GM12878 (cell line): ENCODE measurements at regions not wholly inside any gene's neighbourhood (a gene's known extent, or its start where the extent isn't known, plus 50 kb on each side); places are given as distances from the start of the nearest gene placed in this dataset.

Experiments
- CEBPB ChIP-seq, 2 experiments: fragments of 150-350 bp in 1 of 2; IDR thresholded peaks; 2 replicates each; pipeline ENCODE4 v1.6.1; 2012 to 2014; ENCODE audit warnings: low read depth in 2 of 2, low read length in 2 of 2, borderline replicate concordance in 1 of 2, inconsistent platforms in 1 of 2
- EP300 ChIP-seq, 2 experiments: fragments of 150-350 bp in 1 of 2; IDR thresholded peaks; 2 replicates each; pipeline ENCODE4 v1.6.1; 2011 to 2012; ENCODE audit warnings: low read depth in 2 of 2, low read length in 2 of 2, borderline replicate concordance in 1 of 2, improper control_type of control experiment in 1 of 2, inconsistent platforms in 1 of 2; ENCODE audit not compliant: control insufficient read depth in 1 of 2
- ESRRA ChIP-seq: IDR thresholded peaks from 2 replicates; pipeline ENCODE4 v1.6.1; 2012; ENCODE audit warnings: mild to moderate bottlenecking, low read length, improper control_type of control experiment
- ETV6 ChIP-seq, 2 experiments: fragments of 450-650 bp in 1 of 2; IDR thresholded peaks in 1 of 2; conservative IDR thresholded peaks in 1 of 2; 2 replicates each; pipeline ENCODE4 v1.6.1; 2014; ENCODE audit warnings: antibody characterized with exemption in 1 of 2, borderline replicate concordance in 1 of 2, low read depth in 1 of 2, mild to moderate bottlenecking in 1 of 2, moderate library complexity in 1 of 2
- LARP7 ChIP-seq: fragments of 450-650 bp; IDR thresholded peaks from 2 replicates; pipeline ENCODE4 v1.6.1; 2017; ENCODE audit warnings: mild to moderate bottlenecking
- NRF1 ChIP-seq: conservative IDR thresholded peaks from 2 replicates; pipeline ENCODE4 v1.6.1; 2011; ENCODE audit warnings: mild to moderate bottlenecking, low read depth, low read length, improper control_type of control experiment
- POLR2A ChIP-seq: IDR thresholded peaks from 2 replicates; pipeline ENCODE4 v1.6.1; 2011; ENCODE audit warnings: low read depth, mild to moderate bottlenecking, low read length
- POLR2AphosphoS5 ChIP-seq: IDR thresholded peaks from 2 replicates; pipeline ENCODE4 v1.6.1; 2011; ENCODE audit warnings: mild to moderate bottlenecking, low read length, inconsistent platforms
- POU2F2 ChIP-seq: IDR thresholded peaks from 3 replicates; pipeline ENCODE4 v1.6.1; 2011; ENCODE audit warnings: low read depth, mild to moderate bottlenecking, low read length, borderline replicate concordance
- SMAD1 ChIP-seq: fragments of 450-650 bp; IDR thresholded peaks from 2 replicates; pipeline ENCODE4 v1.6.1; 2018; ENCODE audit warnings: mild to moderate bottlenecking, low read depth; ENCODE audit not compliant: partially characterized antibody
- SPI1 ChIP-seq: IDR thresholded peaks from 2 replicates; pipeline ENCODE4 v1.6.1; 2011; ENCODE audit warnings: low read depth, mild to moderate bottlenecking, low read length, moderate library complexity, borderline replicate concordance; ENCODE audit not compliant: insufficient read depth
- ZNF274 ChIP-seq: IDR thresholded peaks from one replicate; pipeline ENCODE4 v1.8.0; 2011; ENCODE audit not compliant: insufficient read length, insufficient read depth
- TF ChIP-seq, protein P1 (sequence below), 3 experiments: IDR thresholded peaks in 2 of 3; conservative IDR thresholded peaks in 1 of 3; 2 replicates each; pipeline ENCODE4 v1.5.1; 2011; ENCODE audit warnings: low read depth in 3 of 3, low read length in 3 of 3, mild to moderate bottlenecking in 3 of 3, control low read depth in 2 of 3, moderate library complexity in 2 of 3, inconsistent platforms in 1 of 3, mixed read lengths in 1 of 3; ENCODE audit not compliant: control insufficient read depth in 2 of 3, insufficient read depth in 1 of 3; ENCODE audit errors: extremely low read depth in 1 of 3

DNA sequence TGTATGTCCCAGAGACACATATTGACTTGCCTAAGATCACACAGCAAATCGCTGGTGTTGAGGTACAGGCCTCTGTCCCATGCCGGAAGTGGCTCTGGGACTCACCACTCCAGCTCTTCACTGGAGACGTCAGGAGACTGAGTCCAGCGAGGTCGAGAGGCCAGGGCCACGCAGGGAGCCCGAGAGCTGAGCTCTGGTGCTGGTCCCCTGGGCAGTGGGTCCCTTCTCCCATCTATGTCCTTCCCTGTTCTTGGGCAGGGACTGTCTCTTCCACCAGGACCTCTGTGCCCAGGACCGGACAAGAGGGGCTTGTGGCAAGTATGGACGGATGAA is 62.4 kb upstream of the TWIST2 start:
- TF ChIP-seq ETV6 (conservative IDR thresholded peaks at IDR 0.05 in 1 of 2, IDR thresholded peaks at IDR 0.05 in 1 of 2; ENCODE audit: borderline replicate concordance in 1 of 2, low read depth in 1 of 2) (no peak), EP300 (IDR thresholded peaks at IDR 0.05; ENCODE audit: borderline replicate concordance in 1 of 2, control insufficient read depth in 1 of 2, low read depth in 2 of 2, low read length in 2 of 2) (no peak), CEBPB (IDR thresholded peaks at IDR 0.05; ENCODE audit: borderline replicate concordance in 1 of 2, low read depth in 2 of 2, low read length in 2 of 2) (no peak), SMAD1 (no peak), ESRRA (no peak), LARP7 (no peak), ZNF274 (no peak), SPI1 (no peak), NRF1 (no peak), POLR2AphosphoS5 (no peak), POLR2A (no peak), POU2F2 (no peak)
- TF ChIP-seq, protein P1, sequence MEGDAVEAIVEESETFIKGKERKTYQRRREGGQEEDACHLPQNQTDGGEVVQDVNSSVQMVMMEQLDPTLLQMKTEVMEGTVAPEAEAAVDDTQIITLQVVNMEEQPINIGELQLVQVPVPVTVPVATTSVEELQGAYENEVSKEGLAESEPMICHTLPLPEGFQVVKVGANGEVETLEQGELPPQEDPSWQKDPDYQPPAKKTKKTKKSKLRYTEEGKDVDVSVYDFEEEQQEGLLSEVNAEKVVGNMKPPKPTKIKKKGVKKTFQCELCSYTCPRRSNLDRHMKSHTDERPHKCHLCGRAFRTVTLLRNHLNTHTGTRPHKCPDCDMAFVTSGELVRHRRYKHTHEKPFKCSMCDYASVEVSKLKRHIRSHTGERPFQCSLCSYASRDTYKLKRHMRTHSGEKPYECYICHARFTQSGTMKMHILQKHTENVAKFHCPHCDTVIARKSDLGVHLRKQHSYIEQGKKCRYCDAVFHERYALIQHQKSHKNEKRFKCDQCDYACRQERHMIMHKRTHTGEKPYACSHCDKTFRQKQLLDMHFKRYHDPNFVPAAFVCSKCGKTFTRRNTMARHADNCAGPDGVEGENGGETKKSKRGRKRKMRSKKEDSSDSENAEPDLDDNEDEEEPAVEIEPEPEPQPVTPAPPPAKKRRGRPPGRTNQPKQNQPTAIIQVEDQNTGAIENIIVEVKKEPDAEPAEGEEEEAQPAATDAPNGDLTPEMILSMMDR (IDR thresholded peaks at IDR 0.05 in 2 of 3, conservative IDR thresholded peaks at IDR 0.05 in 1 of 3; ENCODE audit: control insufficient read depth in 2 of 3, extremely low read depth in 1 of 3, insufficient read depth in 1 of 3, low read depth in 3 of 3, low read length in 3 of 3): no peak
